Liver (tissue), 3 donors: ENCODE measurements at regions not wholly inside any gene's neighbourhood (a gene's known extent, or its start where the extent isn't known, plus 50 kb on each side); places are given as distances from the start of the nearest gene placed in this dataset.

Source experiments
- CTCF ChIP-seq: fragments of 150-350 bp; IDR thresholded peaks from 2 replicates; pipeline ENCODE4 v1.5.1; 2017; ENCODE audit warnings: improper control_type of control experiment, low read depth, low read length; ENCODE audit not compliant: missing input control
- EGR1 ChIP-seq, 2 donors: IDR thresholded peaks; 2 replicates each; pipeline ENCODE4 v1.6.1; 2016 to 2018; ENCODE audit warnings: antibody characterized with exemption in 2 of 2, low read depth in 2 of 2
- FOXA1 ChIP-seq: IDR thresholded peaks from 2 replicates; pipeline ENCODE4 v1.6.1; 2016; ENCODE audit warnings: antibody characterized with exemption
- JUND ChIP-seq, 2 donors: IDR thresholded peaks; 2 replicates each; pipeline ENCODE4 v1.6.1; 2016; ENCODE audit warnings: antibody characterized with exemption in 2 of 2
- MAX ChIP-seq: IDR thresholded peaks from 2 replicates; pipeline ENCODE4 v1.6.1; 2016; ENCODE audit warnings: antibody characterized with exemption
- NR2F2 ChIP-seq: IDR thresholded peaks from 2 replicates; pipeline ENCODE4 v1.6.1; 2016; ENCODE audit warnings: antibody characterized with exemption
- RAD21 ChIP-seq, 2 donors: IDR thresholded peaks; 2 replicates each; pipeline ENCODE4 v1.6.1; 2016; ENCODE audit warnings: antibody characterized with exemption in 2 of 2, mild to moderate bottlenecking in 2 of 2
- REST ChIP-seq: IDR thresholded peaks from 2 replicates; pipeline ENCODE4 v1.6.1; 2016; ENCODE audit warnings: antibody characterized with exemption, mild to moderate bottlenecking
- RXRA ChIP-seq, 2 donors: IDR thresholded peaks; 2 replicates each; pipeline ENCODE4 v1.6.1; 2017 to 2018; ENCODE audit warnings: antibody characterized with exemption in 2 of 2, mild to moderate bottlenecking in 1 of 2
- SP1 ChIP-seq: IDR thresholded peaks from 2 replicates; pipeline ENCODE4 v1.6.1; 2018; ENCODE audit warnings: antibody characterized with exemption, mild to moderate bottlenecking
- TAF1 ChIP-seq: conservative IDR thresholded peaks from 2 replicates; pipeline ENCODE4 v1.6.1; 2016; ENCODE audit warnings: antibody characterized with exemption, mild to moderate bottlenecking
- YY1 ChIP-seq: IDR thresholded peaks from 2 replicates; pipeline ENCODE4 v1.6.1; 2016; ENCODE audit warnings: antibody characterized with exemption, mild to moderate bottlenecking
- donor health status: healthy.
- donor health status: healthy.

- no peak for TF ChIP-seq CTCF
- no peak for TF ChIP-seq EGR1 (IDR thresholded peaks at IDR 0.05; ENCODE audit: low read depth in 2 of 2)
- TF ChIP-seq MAX = no peak
- TF ChIP-seq YY1 = no peak
- TF ChIP-seq REST = no peak
- no peak for TF ChIP-seq TAF1
- TF ChIP-seq JUND (IDR thresholded peaks at IDR 0.05) = no peak
- TF ChIP-seq RAD21 (IDR thresholded peaks at IDR 0.05) = no peak
- no peak for TF ChIP-seq NR2F2
- TF ChIP-seq RXRA (IDR thresholded peaks at IDR 0.05) = no peak
- TF ChIP-seq FOXA1 = no peak
- TF ChIP-seq SP1 = no peak
These were observed 274.9 kb upstream of the DCBLD2 start for GRCh38 chr3:99176169-99176964.
